Lower leg skin (tissue), 3 donors: ENCODE measurements at regions not wholly inside any gene's neighbourhood (a gene's known extent, or its start where the extent isn't known, plus 50 kb on each side); places are given as distances from the start of the nearest gene placed in this dataset.

Experiments
- CTCF ChIP-seq, 3 donors: fragments of 450-650 bp; IDR thresholded peaks; one replicate each; pipeline ENCODE4 v1.5.1; 2016; ENCODE audit warnings: antibody characterized with exemption in 3 of 3, mild to moderate bottlenecking in 3 of 3, moderate library complexity in 2 of 3
- POLR2A ChIP-seq, 2 donors: fragments of 450-650 bp; IDR thresholded peaks; one replicate each; pipeline ENCODE4 v1.6.1; 2016 to 2017; ENCODE audit warnings: antibody characterized with exemption in 2 of 2, mild to moderate bottlenecking in 1 of 2, moderate library complexity in 1 of 2

GRCh38 chr2:211033765-211034164 is 477.4 kb downstream of the CPS1 start:
- no peak for TF ChIP-seq CTCF (IDR thresholded peaks at IDR 0.05)
- TF ChIP-seq POLR2A (IDR thresholded peaks at IDR 0.05): no peak
